ENCODE measurements at regions not wholly inside any gene's neighbourhood (a gene's known extent, or its start where the extent isn't known, plus 50 kb on each side); places are given as distances from the start of the nearest gene placed in this dataset.

- no peak for FAIRE-seq
- TF ChIP-seq POLR2A (IDR thresholded peaks at IDR 0.05; ENCODE audit: low read depth, low read length): no peak
- DNase-seq (ENCODE audit: insufficient read length, low spot score): no peak
These were observed 302.6 kb upstream of the SLC14A2 start for GRCh38 chr18:45312555-45313126.

DNA sequence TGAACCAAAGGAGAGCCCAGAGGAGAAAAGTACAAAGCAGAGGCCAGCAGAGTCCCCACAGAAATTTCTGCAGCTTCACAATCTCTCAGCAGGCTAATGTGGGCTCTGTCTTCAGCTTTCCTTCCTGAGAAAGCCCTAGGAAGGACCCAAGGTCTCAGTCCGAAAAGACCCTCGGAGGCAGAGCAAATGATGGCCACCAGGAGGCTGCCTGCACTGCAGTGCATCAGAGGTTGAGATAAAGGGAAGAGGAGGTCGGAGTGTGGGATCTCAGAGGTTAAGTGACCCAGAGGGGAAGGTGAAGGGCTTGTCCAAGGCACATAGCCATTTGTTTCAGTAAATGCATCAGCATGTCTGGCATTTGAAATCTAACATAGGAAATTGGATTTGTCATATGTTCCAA, 299.1 kb upstream of the SLC14A2 start:
- no peak for DNase-seq (ENCODE audit: insufficient read length, low spot score)
- no peak for TF ChIP-seq POLR2A (IDR thresholded peaks at IDR 0.05; ENCODE audit: low read depth, low read length)
- no peak for FAIRE-seq

- TF ChIP-seq POLR2A (IDR thresholded peaks at IDR 0.05; ENCODE audit: low read depth, low read length): no peak
- FAIRE-seq (no peak), DNase-seq (ENCODE audit: insufficient read length, low spot score) (no peak)
These were observed 297.2 kb upstream of the SLC14A2 start for GRCh38 chr18:45317948-45318640.

- no peak for FAIRE-seq
- no peak for DNase-seq (ENCODE audit: insufficient read length, low spot score)
- TF ChIP-seq POLR2A (IDR thresholded peaks at IDR 0.05; ENCODE audit: low read depth, low read length): no peak
These were observed 294.6 kb upstream of the SLC14A2 start for GRCh38 chr18:45320724-45321123.

DNA sequence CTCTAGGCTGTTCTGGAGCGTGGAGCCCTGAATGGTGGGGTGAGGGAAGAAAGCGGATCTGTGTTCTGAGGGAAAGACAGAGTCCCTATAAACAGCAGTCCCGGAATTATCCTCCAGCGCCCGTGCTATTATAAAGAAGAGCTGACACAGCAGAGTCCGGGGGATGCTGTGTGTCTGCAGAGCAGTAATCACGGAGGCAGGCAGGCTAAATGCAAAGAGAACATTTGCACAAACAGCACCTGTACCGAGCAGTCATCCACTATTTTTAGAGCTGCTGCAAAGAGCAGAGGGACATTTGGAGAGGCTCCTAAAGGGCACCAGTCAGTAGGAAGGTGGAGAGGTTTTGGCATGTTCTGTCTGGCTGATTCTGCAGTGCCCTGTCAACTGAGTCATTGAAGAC, 293.8 kb upstream of the SLC14A2 start:
- FAIRE-seq (no peak), DNase-seq (ENCODE audit: insufficient read length, low spot score) (no peak)
- no peak for TF ChIP-seq POLR2A (IDR thresholded peaks at IDR 0.05; ENCODE audit: low read depth, low read length)

GRCh38 chr18:45322343-45322742, 292.9 kb upstream of the SLC14A2 start:
- no peak for TF ChIP-seq POLR2A (IDR thresholded peaks at IDR 0.05; ENCODE audit: low read depth, low read length)
- DNase-seq (ENCODE audit: insufficient read length, low spot score) (no peak), FAIRE-seq (no peak)

GRCh38 chr18:45324101-45324494, 291.2 kb upstream of the SLC14A2 start:
- TF ChIP-seq POLR2A (IDR thresholded peaks at IDR 0.05; ENCODE audit: low read depth, low read length): no peak
- FAIRE-seq (no peak), DNase-seq (ENCODE audit: insufficient read length, low spot score) (no peak)

- no peak for DNase-seq (ENCODE audit: insufficient read length, low spot score)
- TF ChIP-seq POLR2A (IDR thresholded peaks at IDR 0.05; ENCODE audit: low read depth, low read length): no peak
- no peak for FAIRE-seq
These were observed 290.7 kb upstream of the SLC14A2 start for GRCh38 chr18:45324495-45325113.

GRCh38 chr18:45325778-45326177, 289.5 kb upstream of the SLC14A2 start:
- FAIRE-seq (no peak), DNase-seq (ENCODE audit: insufficient read length, low spot score) (no peak)
- TF ChIP-seq POLR2A (IDR thresholded peaks at IDR 0.05; ENCODE audit: low read depth, low read length): no peak

- DNase-seq (ENCODE audit: insufficient read length, low spot score) (no peak), FAIRE-seq (no peak)
- TF ChIP-seq POLR2A (IDR thresholded peaks at IDR 0.05; ENCODE audit: low read depth, low read length): no peak
These were observed 288.8 kb upstream of the SLC14A2 start for GRCh38 chr18:45326505-45326904.

GRCh38 chr18:45328296-45328695, 287.0 kb upstream of the SLC14A2 start:
- no peak for TF ChIP-seq POLR2A (IDR thresholded peaks at IDR 0.05; ENCODE audit: low read depth, low read length)
- no peak for DNase-seq (ENCODE audit: insufficient read length, low spot score)
- no peak for FAIRE-seq

GRCh38 chr18:45328811-45329210, 286.5 kb upstream of the SLC14A2 start:
- no peak for TF ChIP-seq POLR2A (IDR thresholded peaks at IDR 0.05; ENCODE audit: low read depth, low read length)
- no peak for DNase-seq (ENCODE audit: insufficient read length, low spot score)
- FAIRE-seq: no peak

DNA sequence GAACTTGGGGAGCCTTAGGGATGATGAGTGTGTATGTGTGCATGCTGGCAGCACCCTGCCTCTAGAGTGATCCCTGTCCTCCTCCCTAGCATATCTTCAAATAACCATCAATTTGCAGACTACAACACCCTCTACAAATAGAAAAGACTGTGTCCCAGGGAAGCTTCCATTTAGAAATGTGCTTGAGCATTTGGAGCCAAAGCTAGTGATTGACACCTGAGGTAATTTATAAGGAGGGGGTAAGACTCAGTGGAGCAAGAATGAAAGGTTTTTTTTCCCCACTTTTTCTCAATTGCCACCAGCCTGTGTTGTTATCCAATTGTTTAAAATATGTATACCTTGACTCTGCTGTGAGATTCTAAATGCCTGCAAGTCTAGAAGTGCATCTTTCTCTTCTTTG, 286.0 kb upstream of the SLC14A2 start:
- FAIRE-seq (no peak), DNase-seq (ENCODE audit: insufficient read length, low spot score) (no peak)
- no peak for TF ChIP-seq POLR2A (IDR thresholded peaks at IDR 0.05; ENCODE audit: low read depth, low read length)

GRCh38 chr18:45330170-45330594, 285.1 kb upstream of the SLC14A2 start:
- no peak for DNase-seq (ENCODE audit: insufficient read length, low spot score)
- FAIRE-seq: no peak
- TF ChIP-seq POLR2A (IDR thresholded peaks at IDR 0.05; ENCODE audit: low read depth, low read length): no peak

DNA sequence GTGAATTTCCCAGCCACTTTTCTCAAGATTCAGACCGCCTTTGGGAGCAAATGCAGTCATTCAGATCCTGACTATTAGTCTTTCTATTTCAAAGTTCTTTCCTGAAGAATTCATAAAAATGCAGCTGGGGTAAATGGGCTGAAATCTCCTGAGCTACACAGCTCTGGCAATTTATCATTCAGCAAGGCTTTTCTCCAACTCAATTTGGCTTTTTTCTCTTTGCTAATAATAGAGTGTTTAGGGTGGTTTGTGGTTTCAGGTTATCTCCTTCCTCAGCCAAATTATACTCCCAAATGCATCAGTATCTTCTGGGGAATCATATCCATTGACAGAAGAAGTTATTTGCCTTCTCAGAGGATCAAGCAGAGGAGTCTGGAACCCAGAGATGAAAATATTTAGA, 282.4 kb upstream of the SLC14A2 start:
- DNase-seq (ENCODE audit: insufficient read length, low spot score): no peak
- TF ChIP-seq POLR2A (IDR thresholded peaks at IDR 0.05; ENCODE audit: low read depth, low read length): no peak
- no peak for FAIRE-seq

Measured in H54 (cell line).